Kidney (tissue), 13 donors: ENCODE measurements at regions not wholly inside any gene's neighbourhood (a gene's known extent, or its start where the extent isn't known, plus 50 kb on each side); places are given as distances from the start of the nearest gene placed in this dataset.

ENCODE experiments used
- DNase-seq, 5 donors: peaks; one replicate each; pipeline ENCODE4 v3.0.0-alpha.2; 2013 to 2020
- FAIRE-seq: peaks from 2 replicates; lab custom pipeline; 2012; peaks lifted over from hg19 to GRCh38; lab: Jason Lieb, UNC
- H3K27ac ChIP-seq, 2 donors: one replicate each; pipeline ENCODE4 v1.7.0; 2013; ENCODE audit warnings: low read depth in 2 of 2, low read length in 2 of 2, inconsistent platforms in 1 of 2
- H3K27me3 ChIP-seq: one replicate; pipeline ENCODE4 v1.7.1; 2013; ENCODE audit warnings: low read length, inconsistent platforms; ENCODE audit not compliant: control insufficient read depth, insufficient read depth
- H3K36me3 ChIP-seq, 3 donors: one replicate each; pipeline versions ENCODE4 v1.7.0 to v1.7.1; 2013; ENCODE audit warnings: low read length in 3 of 3, control low read depth in 1 of 3, inconsistent platforms in 1 of 3; ENCODE audit not compliant: insufficient read depth in 3 of 3, control insufficient read depth in 2 of 3
- H3K4me1 ChIP-seq, 3 donors: one replicate each; pipeline versions ENCODE4 v1.7.0 to v1.7.1; 2013; ENCODE audit warnings: low read length in 3 of 3, inconsistent platforms in 1 of 3, low read depth in 1 of 3; ENCODE audit not compliant: control insufficient read depth in 2 of 3, insufficient read depth in 2 of 3
- H3K4me3 ChIP-seq, 3 donors: one replicate each; pipeline versions ENCODE4 v1.7.0 to v1.8.1; 2013; ENCODE audit warnings: low read length in 3 of 3, control low read depth in 1 of 3, inconsistent platforms in 1 of 3
- H3K9ac ChIP-seq, 3 donors: one replicate each; pipeline versions ENCODE4 v1.7.0 to v1.7.1; 2013; ENCODE audit warnings: low read length in 3 of 3, control low read depth in 1 of 3, inconsistent platforms in 1 of 3
- H3K9me3 ChIP-seq, 3 donors: one replicate each; pipeline versions ENCODE4 v1.7.0 to v1.7.1; 2013; ENCODE audit warnings: low read length in 3 of 3, control low read depth in 1 of 3, inconsistent platforms in 1 of 3; ENCODE audit not compliant: control insufficient read depth in 2 of 3, insufficient read depth in 1 of 3
- CTCF ChIP-seq: IDR thresholded peaks from 3 replicates; pipeline ENCODE4 v1.5.1; 2012; ENCODE audit warnings: mild to moderate bottlenecking, moderate library complexity, borderline replicate concordance; ENCODE audit not compliant: insufficient read depth; ENCODE audit errors: extremely low read depth
- intact Hi-C: fragments of 100-400 bp; cut with DNase I; formaldehyde crosslinking; loops from one replicate; pipeline ENCODE4 v1.11.1; 2022
- donor health status: control.
- donor health status: control.
- donor health status: control.
- donor health status: control.
- donor health status: control.
- donor health status: DM: yes; HTN: yes; CAD: no.
- donor health status: Normal renal cell carcinoma (clear cell type).

GRCh38 chr12:118625050-118625675 lies 248.8 kb downstream of the SUDS3 start:
- Histone ChIP-seq H3K36me3 (no peaks in the 10 kb centered on the region), H3K27ac (no peak overlapping the region), H3K9ac (no peak overlapping the region), H3K4me1 (no peaks in the 10 kb centered on the region), H3K27me3 (no peaks in the 10 kb centered on the region), H3K9me3 (no peaks in the 10 kb centered on the region), H3K4me3 (no peak overlapping the region)
- FAIRE-seq: no peak
- DNase-seq: no peak
- intact Hi-C loops: no loop called here
- TF ChIP-seq CTCF: no peak

DNA sequence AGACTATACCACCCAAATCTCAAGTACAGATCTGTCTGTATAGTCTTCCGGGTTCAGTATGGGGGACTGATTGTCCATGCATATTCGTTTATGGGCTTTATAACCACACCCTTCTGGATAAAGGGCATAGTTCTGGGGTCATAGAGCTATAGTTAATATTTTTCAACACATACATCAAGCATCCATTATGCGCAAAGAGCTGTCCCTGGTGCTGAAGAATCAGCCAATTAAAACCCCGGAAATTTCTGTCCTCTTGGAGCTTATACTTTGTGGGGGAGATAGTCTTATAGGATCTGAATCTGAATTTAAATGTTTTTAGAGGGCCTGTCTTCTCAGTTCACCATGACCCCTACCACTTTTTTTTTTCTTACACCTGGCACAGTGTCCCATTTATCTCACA lies 256.7 kb downstream of the SUDS3 start:
- no peak overlapping the region for H3K4me3 ChIP-seq
- H3K27me3 ChIP-seq: no peaks in the 10 kb centered on the region
- intact Hi-C loops: no loop called here
- H3K27ac ChIP-seq: no peak overlapping the region
- FAIRE-seq (no peak), DNase-seq (peak in 2 of 5 donors; percentile 3 to 12)
- no peaks in the 10 kb centered on the region for H3K36me3 ChIP-seq
- no peak for TF ChIP-seq CTCF
- H3K4me1 ChIP-seq: no peaks in the 10 kb centered on the region
- H3K9me3 ChIP-seq: no peaks in the 10 kb centered on the region
- no peak overlapping the region for H3K9ac ChIP-seq

DNA sequence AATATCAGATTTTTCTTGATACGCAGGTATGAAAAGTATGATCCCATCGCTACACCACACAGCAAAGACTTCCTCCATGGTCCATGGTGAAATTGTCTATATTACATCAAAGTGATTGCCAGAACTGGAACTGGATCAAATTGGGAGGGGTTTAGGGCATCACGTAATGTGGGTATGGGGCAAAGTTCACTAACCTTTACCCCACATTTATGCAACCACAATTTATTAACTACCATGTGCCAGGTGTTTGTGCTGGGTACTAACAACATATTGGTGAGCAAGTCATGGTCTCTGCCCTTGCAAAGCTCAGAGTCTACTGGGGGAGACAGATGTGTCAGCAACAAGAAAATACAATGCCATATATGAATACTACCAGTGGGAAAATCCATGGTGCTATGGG lies 258.9 kb downstream of the SUDS3 start:
- TF ChIP-seq CTCF: no peak
- Histone ChIP-seq H3K4me1 (no peaks in the 10 kb centered on the region), H3K27me3 (no peaks in the 10 kb centered on the region), H3K27ac (no peak overlapping the region), H3K4me3 (no peak overlapping the region), H3K9me3 (no peaks in the 10 kb centered on the region), H3K36me3 (no peaks in the 10 kb centered on the region), H3K9ac (no peak overlapping the region)
- no peak for FAIRE-seq
- DNase-seq: no peak
- intact Hi-C loops: no loop called here
